ENCODE measurements at regions not wholly inside any gene's neighbourhood (a gene's known extent, or its start where the extent isn't known, plus 50 kb on each side); places are given as distances from the start of the nearest gene placed in this dataset.

GRCh38 chr9:27663526-27663925, 90.2 kb upstream of the C9orf72 start:
- no peak overlapping the region for H3K4me2 ChIP-seq (ENCODE audit: low read length)
- no peaks in the 10 kb centered on the region for H3K9me2 ChIP-seq (ENCODE audit: insufficient read depth)
- DNase-seq (ENCODE audit: low read depth, low spot score) (no peak), ATAC-seq (no peak)
- no TSS peak for BruUV-seq (replicated peaks)
- no peak for TF ChIP-seq FOSL1 (IDR thresholded peaks at IDR 0.05; ENCODE audit: low read depth)
- no peak for TF ChIP-seq MAX (IDR thresholded peaks at IDR 0.05)
- TF ChIP-seq ZFX (IDR thresholded peaks at IDR 0.05), result no peak
- no peak for TF ChIP-seq ATF3 (IDR thresholded peaks at IDR 0.05)
- TF ChIP-seq SRF (IDR thresholded peaks at IDR 0.05; ENCODE audit: low read depth), result no peak
- TF ChIP-seq YY1 (IDR thresholded peaks at IDR 0.05; ENCODE audit: extremely low read depth, insufficient replicate concordance, low read depth, low read length), result no peak
- no peak for TF ChIP-seq EZH2phosphoT487 (IDR thresholded peaks at IDR 0.05; ENCODE audit: borderline replicate concordance)
- TF ChIP-seq CEBPB (IDR thresholded peaks at IDR 0.05; ENCODE audit: low read depth), result no peak
- TF ChIP-seq EGR1 (IDR thresholded peaks at IDR 0.05; ENCODE audit: low read depth), result no peak
- no peak overlapping the region for H3K27ac ChIP-seq (ENCODE audit: low read depth, low read length)
- H3K79me2 ChIP-seq (ENCODE audit: insufficient read depth, low read length), result no peaks in the 10 kb centered on the region
- H3K4me3 ChIP-seq (replicated peaks in 1 of 2; ENCODE audit: low read depth in 1 of 2, low read length in 2 of 2), result no peak overlapping the region
- no peak overlapping the region for H2AFZ ChIP-seq (ENCODE audit: low read depth, low read length, poor library complexity, severe bottlenecking)
- RAD21 ChIA-PET (ENCODE audit: low non-redundant PET in 1 of 2, low total read pairs in 2 of 2, uncharacterized antibody in 2 of 2, unreplicated experiment in 2 of 2), result no interaction called here
- no peaks in the 10 kb centered on the region for H3K36me3 ChIP-seq (ENCODE audit: control insufficient read depth in 1 of 2, insufficient read depth in 2 of 2, low read length in 2 of 2)
- intact Hi-C loops (cut with micrococcal nuclease), result no loop called here
- no peaks in the 10 kb centered on the region; the same call in none of the 2 replicates for H3K27me3 ChIP-seq (ENCODE audit: insufficient read depth, low read length)
- no peaks in the 10 kb centered on the region for H3K9me3 ChIP-seq (ENCODE audit: control insufficient read depth in 1 of 2, insufficient read depth in 1 of 2, low read depth in 1 of 2, low read length in 2 of 2)
- H3K4me1 ChIP-seq (ENCODE audit: control insufficient read depth in 1 of 2, insufficient read depth in 2 of 2, low read length in 2 of 2), result no peaks in the 10 kb centered on the region
- no peak overlapping the region for H3K9ac ChIP-seq (ENCODE audit: low read length)
- POLR2A ChIA-PET, result no interaction called here
- H4K20me1 ChIP-seq (ENCODE audit: insufficient read depth), result no peaks in the 10 kb centered on the region
- CTCF ChIA-PET, result no interaction called here

- no peaks in the 10 kb centered on the region; the same call in none of the 2 replicates for H3K27me3 ChIP-seq (ENCODE audit: insufficient read depth, low read length)
- ChIA-PET CTCF (no interaction called here), POLR2A (no interaction called here), RAD21 (ENCODE audit: low non-redundant PET in 1 of 2, low total read pairs in 2 of 2, uncharacterized antibody in 2 of 2, unreplicated experiment in 2 of 2) (no interaction called here)
- TF ChIP-seq JUND (IDR thresholded peaks at IDR 0.05), result no peak
- no peak for TF ChIP-seq CTCF (IDR thresholded peaks at IDR 0.05 in 2 of 3, conservative IDR thresholded peaks at IDR 0.05 in 1 of 3; ENCODE audit: borderline replicate concordance in 1 of 3, insufficient read depth in 1 of 3, low read depth in 2 of 3, low read length in 2 of 3)
- no peak for TF ChIP-seq SRF (IDR thresholded peaks at IDR 0.05; ENCODE audit: low read depth)
- TF ChIP-seq EZH2phosphoT487 (IDR thresholded peaks at IDR 0.05; ENCODE audit: borderline replicate concordance), result no peak
- TF ChIP-seq FOSL1 (IDR thresholded peaks at IDR 0.05; ENCODE audit: low read depth), result no peak
- no peak for TF ChIP-seq POLR2AphosphoS5 (IDR thresholded peaks at IDR 0.05; ENCODE audit: low read depth, low read length)
- no peak for TF ChIP-seq ELF1 (IDR thresholded peaks at IDR 0.05; ENCODE audit: borderline replicate concordance, low read depth)
- no peak for TF ChIP-seq ATF3 (IDR thresholded peaks at IDR 0.05)
- TF ChIP-seq YY1 (IDR thresholded peaks at IDR 0.05; ENCODE audit: extremely low read depth, insufficient replicate concordance, low read depth, low read length), result no peak
- TF ChIP-seq ZBTB33 (IDR thresholded peaks at IDR 0.05; ENCODE audit: extremely low read depth, insufficient replicate concordance, low read length), result no peak
- TF ChIP-seq SIN3A (IDR thresholded peaks at IDR 0.05; ENCODE audit: low read depth), result no peak
- TF ChIP-seq RAD21 (IDR thresholded peaks at IDR 0.05; ENCODE audit: low read depth), result no peak
- intact Hi-C loops (cut with micrococcal nuclease), result no loop called here
- H3K9ac ChIP-seq (ENCODE audit: low read length), result no peak overlapping the region
- BruUV-seq (replicated peaks), result no TSS peak
- H3K9me3 ChIP-seq (ENCODE audit: control insufficient read depth in 1 of 2, insufficient read depth in 1 of 2, low read depth in 1 of 2, low read length in 2 of 2), result no peaks in the 10 kb centered on the region
- H4K20me1 ChIP-seq (ENCODE audit: insufficient read depth), result no peaks in the 10 kb centered on the region
- H2AFZ ChIP-seq (ENCODE audit: low read depth, low read length, poor library complexity, severe bottlenecking), result no peak overlapping the region
- H3K4me1 ChIP-seq (ENCODE audit: control insufficient read depth in 1 of 2, insufficient read depth in 2 of 2, low read length in 2 of 2), result no peaks in the 10 kb centered on the region
- no peak for DNase-seq (ENCODE audit: low read depth, low spot score)
- no peak overlapping the region for H3K4me2 ChIP-seq (ENCODE audit: low read length)
- no peak for ATAC-seq
- no peaks in the 10 kb centered on the region for H3K36me3 ChIP-seq (ENCODE audit: control insufficient read depth in 1 of 2, insufficient read depth in 2 of 2, low read length in 2 of 2)
- H3K27ac ChIP-seq (ENCODE audit: low read depth, low read length), result no peak overlapping the region
- H3K4me3 ChIP-seq (replicated peaks in 1 of 2; ENCODE audit: low read depth in 1 of 2, low read length in 2 of 2), result no peak overlapping the region
- H3K9me2 ChIP-seq (ENCODE audit: insufficient read depth), result no peaks in the 10 kb centered on the region
- no peaks in the 10 kb centered on the region for H3K79me2 ChIP-seq (ENCODE audit: insufficient read depth, low read length)
These were observed 91.0 kb upstream of the C9orf72 start for GRCh38 chr9:27664121-27664779.
